Naive thymus-derived CD4-positive, alpha-beta T cell (primary cell): ENCODE measurements at regions not wholly inside any gene's neighbourhood (a gene's known extent, or its start where the extent isn't known, plus 50 kb on each side); places are given as distances from the start of the nearest gene placed in this dataset.

Experiments used
- ATAC-seq: fragments of 150-1000 bp; cut with Tn5 transposase; 2 replicates; pipeline ENCODE4 v1.10.0; 2021; ENCODE audit warnings: mild to moderate bottlenecking, moderate library complexity
- CTCF ChIA-PET: fragments of 350-600 bp; sonication (Branson Sonifier 250); formaldehyde crosslinking; loops from one replicate; lab custom pipeline; 2021; ENCODE audit warnings: antibody characterized with exemption; lab: Charles Lee
- POLR2A ChIA-PET: fragments of 350-600 bp; sonication (Branson Sonifier 250); formaldehyde crosslinking; loops from one replicate; lab custom pipeline; 2021; ENCODE audit warnings: antibody characterized with exemption, inconsistent platforms; lab: Charles Lee
- DNase-seq, 9 donors: peaks; one replicate each; pipeline versions ENCODE4 v3.0.0 to v3.0.0-alpha.2; 2020 to 2022; ENCODE audit warnings: mixed read lengths in 1 of 9
- H3K27ac ChIP-seq: one replicate; pipeline ENCODE4 v1.7.0; 2013; ENCODE audit warnings: mild to moderate bottlenecking, low read depth, low read length, moderate library complexity
- H3K27me3 ChIP-seq, 2 donors: one replicate each; pipeline ENCODE4 v1.7.0; 2013; ENCODE audit warnings: low read length in 2 of 2, mild to moderate bottlenecking in 2 of 2, moderate library complexity in 2 of 2; ENCODE audit not compliant: control insufficient read depth in 2 of 2, insufficient read depth in 2 of 2
- H3K36me3 ChIP-seq, 3 experiments: 1 replicate in 2 of 3; 2 replicates in 1 of 3; pipeline ENCODE4 v1.7.0; 2013; ENCODE audit warnings: low read length in 3 of 3, mild to moderate bottlenecking in 3 of 3, moderate library complexity in 1 of 3; ENCODE audit not compliant: insufficient read depth in 3 of 3, control insufficient read depth in 2 of 3
- H3K4me1 ChIP-seq, 2 donors: one replicate each; pipeline ENCODE4 v1.7.0; 2013; ENCODE audit warnings: low read length in 2 of 2, mild to moderate bottlenecking in 2 of 2, moderate library complexity in 1 of 2; ENCODE audit not compliant: control insufficient read depth in 2 of 2, insufficient read depth in 2 of 2
- H3K4me3 ChIP-seq: 2 replicates; pipeline ENCODE4 v1.7.0; 2013; ENCODE audit warnings: mild to moderate bottlenecking, low read length
- H3K9me3 ChIP-seq, 3 experiments: 1 replicate in 2 of 3; 2 replicates in 1 of 3; pipeline ENCODE4 v1.7.0; 2013; ENCODE audit warnings: low read length in 3 of 3; ENCODE audit not compliant: control insufficient read depth in 2 of 3
- H3K27ac Mint-ChIP-seq, 9 donors: one replicate each; pipeline ENCODE4 v1.8.0; 2020 to 2022; ENCODE audit warnings: mixed read lengths in 9 of 9, mild to moderate bottlenecking in 8 of 9, moderate library complexity in 5 of 9, inconsistent platforms in 2 of 9
- H3K27me3 Mint-ChIP-seq, 5 donors: one replicate each; pipeline ENCODE4 v1.8.0; 2021 to 2022; ENCODE audit warnings: mixed read lengths in 5 of 5, mild to moderate bottlenecking in 1 of 5
- H3K36me3 Mint-ChIP-seq, 5 donors: one replicate each; pipeline ENCODE4 v1.8.0; 2020 to 2022; ENCODE audit warnings: mixed read lengths in 5 of 5, mild to moderate bottlenecking in 3 of 5, inconsistent platforms in 1 of 5
- H3K4me1 Mint-ChIP-seq, 7 donors: one replicate each; pipeline ENCODE4 v1.8.0; 2020 to 2022; ENCODE audit warnings: mixed read lengths in 7 of 7, mild to moderate bottlenecking in 3 of 7, inconsistent platforms in 1 of 7
- H3K4me3 Mint-ChIP-seq, 10 donors: one replicate each; pipeline ENCODE4 v1.8.0; 2020 to 2022; ENCODE audit warnings: mild to moderate bottlenecking in 10 of 10, mixed read lengths in 10 of 10, moderate library complexity in 6 of 10, inconsistent platforms in 2 of 10
- H3K9me3 Mint-ChIP-seq, 11 donors: one replicate each; pipeline ENCODE4 v1.8.0; 2020 to 2022; ENCODE audit warnings: mixed read lengths in 11 of 11, mild to moderate bottlenecking in 4 of 11, inconsistent platforms in 1 of 11, moderate library complexity in 1 of 11
- intact Hi-C, 2 donors: fragments of 100-400 bp; cut with micrococcal nuclease; formaldehyde crosslinking; loops; one replicate each; pipeline ENCODE4 v1.15.1; 2023

- no peak overlapping the region for H3K4me3 Mint-ChIP-seq
- H3K27me3 Mint-ChIP-seq: peaks cover 0 to 3% (median 0%) of the 10 kb centered on the region in 5 donors
- intact Hi-C loops: no loop called here
- no peaks in the 10 kb centered on the region for H3K9me3 ChIP-seq
- no peaks in the 10 kb centered on the region for H3K27me3 ChIP-seq
- ChIA-PET POLR2A (no interaction called here), CTCF (no interaction called here)
- H3K36me3 Mint-ChIP-seq: no peaks in the 10 kb centered on the region
- no peak for ATAC-seq
- no peak for DNase-seq
- no peaks in the 10 kb centered on the region for H3K9me3 Mint-ChIP-seq
- no peak overlapping the region for H3K4me3 ChIP-seq
- H3K27ac Mint-ChIP-seq: no peak overlapping the region
- H3K4me1 Mint-ChIP-seq: no peaks in the 10 kb centered on the region
- H3K27ac ChIP-seq: no peak overlapping the region
- no peaks in the 10 kb centered on the region for H3K4me1 ChIP-seq
- H3K36me3 ChIP-seq: no peaks in the 10 kb centered on the region
These were observed 510.5 kb upstream of the CBLB start for GRCh38 chr3:106379251-106379750.

- Mint-ChIP-seq H3K27ac (no peak overlapping the region), H3K4me1 (no peaks in the 10 kb centered on the region), H3K4me3 (no peak overlapping the region), H3K27me3 (peaks cover 0 to 3% (median 0%) of the 10 kb centered on the region in 5 donors), H3K36me3 (no peaks in the 10 kb centered on the region), H3K9me3 (no peaks in the 10 kb centered on the region)
- Histone ChIP-seq H3K4me1 (no peaks in the 10 kb centered on the region), H3K27ac (no peak overlapping the region), H3K36me3 (no peaks in the 10 kb centered on the region), H3K27me3 (no peaks in the 10 kb centered on the region), H3K9me3 (no peaks in the 10 kb centered on the region), H3K4me3 (no peak overlapping the region)
- CTCF ChIA-PET: no interaction called here
- DNase-seq: no peak
- POLR2A ChIA-PET: interaction anchor here (0.6 kb wide), 1 partner anchor 134 kb away, joined by 3 read pairs; no protein-coding TSS in a partner anchor
- intact Hi-C loops: no loop called here
- no peak for ATAC-seq
These were observed 511.4 kb upstream of the CBLB start for GRCh38 chr3:106380232-106380631.

GRCh38 chr3:106381286-106381938 lies 512.6 kb upstream of the CBLB start:
- peaks cover 0 to 3% (median 0%) of the 10 kb centered on the region in 5 donors for H3K27me3 Mint-ChIP-seq
- ChIA-PET POLR2A (no interaction called here), CTCF (no interaction called here)
- Histone ChIP-seq H3K27ac (no peak overlapping the region), H3K4me1 (no peaks in the 10 kb centered on the region), H3K4me3 (no peak overlapping the region), H3K27me3 (no peaks in the 10 kb centered on the region), H3K36me3 (no peaks in the 10 kb centered on the region), H3K9me3 (no peaks in the 10 kb centered on the region)
- H3K27ac Mint-ChIP-seq: no peak overlapping the region
- H3K36me3 Mint-ChIP-seq: peaks cover 0 to 2% (median 0%) of the 10 kb centered on the region in 5 donors
- peaks cover 0 to 4% (median 0%) of the 10 kb centered on the region in 11 donors for H3K9me3 Mint-ChIP-seq
- no peak for DNase-seq
- H3K4me3 Mint-ChIP-seq: no peak overlapping the region
- ATAC-seq: no peak
- H3K4me1 Mint-ChIP-seq: no peaks in the 10 kb centered on the region
- intact Hi-C loops: no loop called here

GRCh38 chr3:106381939-106382335 lies 513.1 kb upstream of the CBLB start:
- no peak for DNase-seq
- intact Hi-C loops: no loop called here
- H3K36me3 Mint-ChIP-seq: peaks cover 0 to 2% (median 0%) of the 10 kb centered on the region in 5 donors

GRCh38 chr3:106386050-106386449 lies 517.2 kb upstream of the CBLB start:
- POLR2A ChIA-PET: no interaction called here
- Mint-ChIP-seq H3K9me3 (peaks cover 0 to 6% (median 0%) of the 10 kb centered on the region in 11 donors), H3K36me3 (peaks cover 0 to 2% (median 0%) of the 10 kb centered on the region in 5 donors), H3K27me3 (peaks cover 0 to 4% (median 0%) of the 10 kb centered on the region in 5 donors), H3K27ac (peak overlapping the region in 1 of 9 donors; percentile 13), H3K4me3 (no peak overlapping the region), H3K4me1 (peaks cover 0 to 4% (median 0%) of the 10 kb centered on the region in 7 donors)
- CTCF ChIA-PET: no interaction called here
- intact Hi-C loops: no loop called here
- H3K27me3 ChIP-seq: no peaks in the 10 kb centered on the region
- no peak overlapping the region for H3K4me3 ChIP-seq
- H3K4me1 ChIP-seq: no peaks in the 10 kb centered on the region
- H3K9me3 ChIP-seq: no peaks in the 10 kb centered on the region
- no peak for DNase-seq
- H3K27ac ChIP-seq: no peak overlapping the region
- no peaks in the 10 kb centered on the region for H3K36me3 ChIP-seq
- ATAC-seq: no peak

More at GRCh38 chr3:106381939-106382335, 513.1 kb upstream of the CBLB start:
- CTCF ChIA-PET: no interaction called here
- POLR2A ChIA-PET: no interaction called here
- Histone ChIP-seq H3K4me3 (no peak overlapping the region), H3K9me3 (no peaks in the 10 kb centered on the region), H3K36me3 (no peaks in the 10 kb centered on the region), H3K4me1 (no peaks in the 10 kb centered on the region), H3K27me3 (no peaks in the 10 kb centered on the region), H3K27ac (no peak overlapping the region)
- Mint-ChIP-seq H3K4me1 (no peaks in the 10 kb centered on the region), H3K9me3 (peaks cover 0 to 4% (median 0%) of the 10 kb centered on the region in 11 donors), H3K4me3 (no peak overlapping the region), H3K27ac (no peak overlapping the region), H3K27me3 (peaks cover 0 to 3% (median 0%) of the 10 kb centered on the region in 5 donors)
- no peak for ATAC-seq

- peaks cover 0 to 5% (median 0%) of the 10 kb centered on the region in 5 donors for H3K36me3 Mint-ChIP-seq
- ChIA-PET POLR2A (no interaction called here), CTCF (no interaction called here)
- Histone ChIP-seq H3K9me3 (no peaks in the 10 kb centered on the region), H3K4me1 (no peaks in the 10 kb centered on the region), H3K27ac (no peak overlapping the region), H3K36me3 (no peaks in the 10 kb centered on the region), H3K4me3 (no peak overlapping the region), H3K27me3 (no peaks in the 10 kb centered on the region)
- ATAC-seq: no peak
- no peak for DNase-seq
- H3K27ac Mint-ChIP-seq: no peak overlapping the region
- peaks cover 0 to 4% (median 0%) of the 10 kb centered on the region in 5 donors for H3K27me3 Mint-ChIP-seq
- peaks cover 0 to 4% (median 0%) of the 10 kb centered on the region in 7 donors for H3K4me1 Mint-ChIP-seq
- peaks cover 0 to 5% (median 0%) of the 10 kb centered on the region in 11 donors for H3K9me3 Mint-ChIP-seq
- intact Hi-C loops: no loop called here
- no peak overlapping the region for H3K4me3 Mint-ChIP-seq
These were observed 524.1 kb upstream of the CBLB start for GRCh38 chr3:106392915-106393314.

- no peaks in the 10 kb centered on the region for H3K4me1 ChIP-seq
- no peak overlapping the region for H3K4me3 Mint-ChIP-seq
- no peak overlapping the region for H3K27ac Mint-ChIP-seq
- H3K27me3 ChIP-seq: no peaks in the 10 kb centered on the region
- intact Hi-C loops: no loop called here
- peaks cover 0 to 5% (median 0%) of the 10 kb centered on the region in 5 donors for H3K36me3 Mint-ChIP-seq
- no peaks in the 10 kb centered on the region for H3K9me3 ChIP-seq
- DNase-seq (no peak), ATAC-seq (no peak)
- no peak overlapping the region for H3K4me3 ChIP-seq
- H3K9me3 Mint-ChIP-seq: peaks cover 0 to 3% (median 0%) of the 10 kb centered on the region in 11 donors
- H3K4me1 Mint-ChIP-seq: no peaks in the 10 kb centered on the region
- no peaks in the 10 kb centered on the region for H3K27me3 Mint-ChIP-seq
- H3K27ac ChIP-seq: no peak overlapping the region
- ChIA-PET CTCF (no interaction called here), POLR2A (no interaction called here)
- no peaks in the 10 kb centered on the region for H3K36me3 ChIP-seq
These were observed 528.2 kb upstream of the CBLB start for GRCh38 chr3:106397006-106397405.
